ENCODE measurements at regions not wholly inside any gene's neighbourhood (a gene's known extent, or its start where the extent isn't known, plus 50 kb on each side); places are given as distances from the start of the nearest gene placed in this dataset.

DNA sequence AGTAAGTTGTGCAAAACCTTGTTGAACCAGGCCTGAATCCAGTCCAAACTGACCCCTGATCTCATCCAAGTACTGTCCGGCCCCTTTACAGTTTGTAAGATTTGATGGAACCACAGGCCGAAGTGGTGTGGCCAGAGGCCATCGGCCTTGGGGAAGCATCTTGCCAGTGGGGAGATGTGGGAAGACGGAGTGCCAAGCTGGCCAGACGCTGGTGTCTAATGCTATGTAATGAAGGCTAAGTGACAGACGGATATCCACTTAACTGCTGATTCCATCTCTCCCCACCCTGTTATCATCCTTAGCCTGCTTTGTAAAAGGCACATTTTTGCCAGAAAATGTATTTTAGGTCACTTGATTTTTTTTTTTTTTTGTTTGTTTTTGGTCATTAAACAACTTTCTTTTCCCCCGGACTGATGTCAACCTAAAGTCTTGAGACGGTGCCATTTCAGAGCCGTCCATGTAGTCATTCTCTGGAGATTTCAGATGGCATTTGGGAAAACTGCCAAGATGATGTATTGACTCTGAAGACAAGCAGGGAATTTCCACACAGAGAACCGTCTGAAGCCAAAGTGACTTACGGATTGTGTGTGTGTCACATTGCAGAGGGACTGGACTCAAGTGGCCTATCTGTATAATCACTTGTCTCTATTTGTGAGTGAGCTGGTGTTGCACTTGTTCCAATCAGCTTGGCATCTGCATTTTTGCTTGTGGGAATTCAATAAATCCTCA, 86.5 kb upstream of the MANSC4 start:
- TF ChIP-seq POLR2A (IDR thresholded peaks at IDR 0.05; ENCODE audit: low read length) (no peak), GATA1 (IDR thresholded peaks at IDR 0.05; ENCODE audit: low read depth, low read length) (no peak)

Measured in erythroblast (primary cell).